ENCODE measurements at regions not wholly inside any gene's neighbourhood (a gene's known extent, or its start where the extent isn't known, plus 50 kb on each side); places are given as distances from the start of the nearest gene placed in this dataset.

GRCh38 chr7:113402482-113402881 lies 284.1 kb upstream of the SMIM30 start:
- DNase-seq = no peak
- no peak overlapping the region for H3K4me2 ChIP-seq (ENCODE audit: low read depth, low read length)
- H4K8ac ChIP-seq (ENCODE audit: low read depth in 2 of 2, low read length in 2 of 2) = no peak overlapping the region
- H2AK5ac ChIP-seq (ENCODE audit: low read depth, low read length) = no peak overlapping the region
- H3K4me1 ChIP-seq (ENCODE audit: control insufficient read depth, insufficient read depth, low read length) = no peaks in the 10 kb centered on the region
- ChIA-PET CTCF (interaction anchor here (0.5 kb wide), 1 partner anchor 207 kb away, joined by 4 read pairs; no protein-coding TSS in a partner anchor), POLR2A (ENCODE audit: unreplicated experiment) (no interaction called here)
- H3K9ac ChIP-seq (ENCODE audit: low read depth, low read length) = no peak overlapping the region
- H3K23ac ChIP-seq (ENCODE audit: low read depth, low read length) = no peak overlapping the region
- H3K27ac ChIP-seq (ENCODE audit: insufficient read depth, low read length) = no peak overlapping the region
- no peak overlapping the region for H3K4me3 ChIP-seq (ENCODE audit: insufficient read depth, low read depth, low read length)
- H3K79me1 ChIP-seq (ENCODE audit: low read depth in 1 of 2, low read length in 2 of 2) = no peaks in the 10 kb centered on the region
- no peak overlapping the region for H4K5ac ChIP-seq (ENCODE audit: low read depth, low read length)
- H2BK5ac ChIP-seq (ENCODE audit: low read depth, low read length, poor library complexity, severe bottlenecking) = no peak overlapping the region
- no peak overlapping the region for H3K18ac ChIP-seq (ENCODE audit: low read depth, low read length)
- TF ChIP-seq RAD21 (IDR thresholded peaks at IDR 0.05; ENCODE audit: low read length) (no peak), RFX5 (IDR thresholded peaks at IDR 0.05; ENCODE audit: low read depth, low read length) (no peak), CEBPB (IDR thresholded peaks at IDR 0.05; ENCODE audit: low read depth, low read length) (no peak), MAZ (IDR thresholded peaks at IDR 0.05; ENCODE audit: borderline replicate concordance, low read depth, low read length) (no peak), ELK1 (IDR thresholded peaks at IDR 0.05; ENCODE audit: borderline replicate concordance, low read depth, low read length) (no peak), CHD1 (IDR thresholded peaks at IDR 0.05; ENCODE audit: low read depth, low read length) (no peak), CTCF (conservative IDR thresholded peaks at IDR 0.05; ENCODE audit: low read depth, low read length) (no peak), MXI1 (IDR thresholded peaks at IDR 0.05; ENCODE audit: borderline replicate concordance, low read depth, low read length) (no peak), SMC3 (IDR thresholded peaks at IDR 0.05; ENCODE audit: low read depth, low read length) (no peak), MAFK (IDR thresholded peaks at IDR 0.05; ENCODE audit: low read depth, low read length) (no peak), NFE2L2 (IDR thresholded peaks at IDR 0.05; ENCODE audit: low read depth, low read length) (no peak), FOS (IDR thresholded peaks at IDR 0.05; ENCODE audit: low read depth, low read length) (no peak), RCOR1 (IDR thresholded peaks at IDR 0.05; ENCODE audit: insufficient replicate concordance, low read length) (no peak), BHLHE40 (IDR thresholded peaks at IDR 0.05; ENCODE audit: low read depth, low read length) (no peak), USF2 (IDR thresholded peaks at IDR 0.05; ENCODE audit: low read depth, low read length) (no peak)
- H2BK20ac ChIP-seq (ENCODE audit: low read depth, low read length) = no peak overlapping the region
- H4K91ac ChIP-seq (ENCODE audit: insufficient read depth, low read depth, low read length) = no peak overlapping the region
- no peak overlapping the region for H3K56ac ChIP-seq (ENCODE audit: extremely low read depth, insufficient read depth, low read length)
- no TSS peak for BruUV-seq (replicated peaks)
- H3K27me3 ChIP-seq (ENCODE audit: control insufficient read depth, insufficient read depth, low read length) = no peaks in the 10 kb centered on the region
- H4K20me1 ChIP-seq (ENCODE audit: insufficient read depth, low read length) = no peaks in the 10 kb centered on the region
- no peak overlapping the region for H2BK15ac ChIP-seq (ENCODE audit: low read depth, low read length)
- no peaks in the 10 kb centered on the region for H3K9me1 ChIP-seq (ENCODE audit: insufficient read depth, low read length)
- no peaks in the 10 kb centered on the region for H3K9me3 ChIP-seq (ENCODE audit: control insufficient read depth, insufficient read depth, low read length)
- ATAC-seq (ENCODE audit: low read depth) = no peak
- no peak overlapping the region for H2AFZ ChIP-seq (replicated peaks; ENCODE audit: low read length, poor library complexity)
- H2AK9ac ChIP-seq (replicated peaks; ENCODE audit: low read depth, low read length, poor library complexity) = no peak overlapping the region
- dilution Hi-C loops (cut with HindIII; ENCODE audit: low sequenced_read_pairs, unreplicated experiment) (no loop called here), in situ Hi-C loops (cut with MboI; ENCODE audit: low sequenced_read_pairs) (loop anchor here (25.0 kb wide), 1 partner anchor 865 kb away; no protein-coding TSS in a partner anchor), intact Hi-C loops (cut with micrococcal nuclease) (no loop called here)
- no peak overlapping the region for H3K4ac ChIP-seq (ENCODE audit: low read depth, low read length)
- H2BK120ac ChIP-seq (ENCODE audit: low read depth, low read length) = no peak overlapping the region
- no peak overlapping the region for H3K14ac ChIP-seq (replicated peaks; ENCODE audit: low read depth, low read length)
- no peaks in the 10 kb centered on the region for H3K36me3 ChIP-seq (ENCODE audit: control insufficient read depth, insufficient read depth, low read length)

All from IMR-90 (cell line).